HCT116 (cell line): ENCODE measurements at regions not wholly inside any gene's neighbourhood (a gene's known extent, or its start where the extent isn't known, plus 50 kb on each side); places are given as distances from the start of the nearest gene placed in this dataset.

ENCODE experiments used
- ATAC-seq: fragments of 200-7000 bp; cut with Tn5 transposase; 2 replicates; pipeline ENCODE4 v1.9.1; 2020; ENCODE audit warnings: mild to moderate bottlenecking, moderate library complexity
- BruUV-seq: library from RNA; stranded (reverse); fragments of 400-500 nt; replicated peaks from 2 replicates; lab custom pipeline; 2021; lab: Mats Ljungman, UMichigan
- CTCF ChIA-PET: fragments of 300-600 bp; sonication (Branson Sonifier 250); formaldehyde crosslinking; loops from one replicate; lab custom pipeline; 2021; ENCODE audit warnings: antibody characterized with exemption; lab: Charles Lee
- POLR2A ChIA-PET: fragments of 300-600, 350-600 bp; sonication (Branson Sonifier 250); formaldehyde crosslinking; loops from one replicate; lab custom pipeline; 2021; ENCODE audit warnings: antibody characterized with exemption; lab: Charles Lee
- RAD21 ChIA-PET, 2 experiments: fragments of 300-600 bp; sonication (Branson Sonifier 250); formaldehyde crosslinking; loops; one replicate each; lab custom pipeline; 2023; ENCODE audit warnings: low total read pairs in 2 of 2; ENCODE audit not compliant: uncharacterized antibody in 2 of 2, unreplicated experiment in 2 of 2, low non-redundant PET in 1 of 2; lab: Charles Lee
- DNase-seq: peaks from one replicate; pipeline ENCODE4 v3.0.0-alpha.2; 2010; ENCODE audit warnings: low read depth, low spot score
- H2AFZ ChIP-seq: fragments of 200-600 bp; shearing (Covaris generic), sonication (generic); 2 replicates; pipeline ENCODE4 v1.6.1; 2017; ENCODE audit warnings: low read depth, mixed run types, mixed read lengths, antibody characterized with exemption, low read length; ENCODE audit not compliant: poor library complexity, severe bottlenecking
- H3K27ac ChIP-seq: 2 replicates; pipeline ENCODE4 v1.5.1; 2012; ENCODE audit warnings: low read depth, low read length
- H3K27me3 ChIP-seq: fragments of 200-600 bp; sonication (generic); 2 replicates; pipeline ENCODE4 v1.6.1; 2016; ENCODE audit warnings: mixed run types, low read length, mixed read lengths; ENCODE audit not compliant: insufficient read depth
- H3K36me3 ChIP-seq, 2 experiments: fragments of 200-500 bp in 1 of 2; fragments of 200-600 bp in 1 of 2; sonication (Bioruptor generic) in 1 of 2; sonication (generic) in 1 of 2; 2 replicates each; pipeline versions ENCODE4 v1.5.1 to v1.6.1; 2014 to 2016; ENCODE audit warnings: low read length in 2 of 2, inconsistent platforms in 1 of 2, mixed read lengths in 1 of 2, mixed run types in 1 of 2; ENCODE audit not compliant: insufficient read depth in 2 of 2, control insufficient read depth in 1 of 2
- H3K4me1 ChIP-seq, 2 experiments: fragments of 200-600 bp in 1 of 2; sonication (generic) in 1 of 2; 2 replicates each; pipeline versions ENCODE4 v1.5.1 to v1.6.1; 2012 to 2017; ENCODE audit warnings: low read length in 2 of 2, inconsistent platforms in 1 of 2, mild to moderate bottlenecking in 1 of 2, mixed read lengths in 1 of 2, mixed run types in 1 of 2, moderate library complexity in 1 of 2; ENCODE audit not compliant: insufficient read depth in 2 of 2, control insufficient read depth in 1 of 2
- H3K4me2 ChIP-seq: fragments of 200-600 bp; sonication (generic); 2 replicates; pipeline ENCODE4 v1.6.1; 2017; ENCODE audit warnings: mixed run types, low read length, mixed read lengths
- H3K4me3 ChIP-seq, 2 experiments: fragments of 200-600 bp in 1 of 2; sonication (generic) in 1 of 2; replicated peaks in 1 of 2; 2 replicates each; pipeline ENCODE4 v1.5.1; 2011 to 2016; ENCODE audit warnings: low read length in 2 of 2, control low read depth in 1 of 2, low read depth in 1 of 2, mild to moderate bottlenecking in 1 of 2, mixed read lengths in 1 of 2, mixed run types in 1 of 2
- H3K79me2 ChIP-seq: fragments of 200-600 bp; sonication (generic); 2 replicates; pipeline ENCODE4 v1.6.1; 2017; ENCODE audit warnings: mild to moderate bottlenecking, mixed run types, low read length, moderate library complexity, mixed read lengths; ENCODE audit not compliant: insufficient read depth
- H3K9ac ChIP-seq: fragments of 200-600 bp; sonication (generic); 2 replicates; pipeline ENCODE4 v1.6.1; 2016; ENCODE audit warnings: low read length, mixed read lengths
- H3K9me2 ChIP-seq: fragments of 200-600 bp; sonication (generic), shearing (Covaris generic); 2 replicates; pipeline ENCODE4 v1.6.1; 2017; ENCODE audit warnings: mixed run types, mild to moderate bottlenecking, moderate library complexity; ENCODE audit not compliant: insufficient read depth
- H3K9me3 ChIP-seq, 2 experiments: fragments of 200-500 bp in 1 of 2; fragments of 200-600 bp in 1 of 2; sonication (Bioruptor generic) in 1 of 2; sonication (generic) in 1 of 2; 2 replicates each; pipeline ENCODE4 v1.6.1; 2014 to 2017; ENCODE audit warnings: low read length in 2 of 2, mixed read lengths in 2 of 2, inconsistent platforms in 1 of 2, low read depth in 1 of 2, mild to moderate bottlenecking in 1 of 2, mixed run types in 1 of 2, moderate library complexity in 1 of 2; ENCODE audit not compliant: control insufficient read depth in 1 of 2, insufficient read depth in 1 of 2
- H4K20me1 ChIP-seq: fragments of 200-600 bp; sonication (generic), shearing (Covaris generic); 2 replicates; pipeline ENCODE4 v1.6.1; 2017; ENCODE audit warnings: mixed run types, mild to moderate bottlenecking, moderate library complexity; ENCODE audit not compliant: insufficient read depth
- CBX3 ChIP-seq: IDR thresholded peaks from 2 replicates; pipeline ENCODE4 v1.6.1; 2012; ENCODE audit warnings: low read depth
- CTCF ChIP-seq, 3 experiments: fragments of 200-600 bp in 1 of 3; sonication (generic) in 1 of 3; IDR thresholded peaks in 2 of 3; conservative IDR thresholded peaks in 1 of 3; 2 replicates each; pipeline ENCODE4 v1.5.1; 2012 to 2017; ENCODE audit warnings: low read depth in 2 of 3, low read length in 2 of 3, antibody characterized with exemption in 1 of 3, borderline replicate concordance in 1 of 3, control low read depth in 1 of 3, mild to moderate bottlenecking in 1 of 3, mixed read lengths in 1 of 3, mixed run types in 1 of 3, moderate library complexity in 1 of 3; ENCODE audit not compliant: insufficient read depth in 1 of 3
- EGR1 ChIP-seq: IDR thresholded peaks from 2 replicates; pipeline ENCODE4 v1.6.1; 2012; ENCODE audit warnings: low read depth
- ELF1 ChIP-seq: IDR thresholded peaks from 2 replicates; pipeline ENCODE4 v1.6.1; 2012; ENCODE audit warnings: low read depth, borderline replicate concordance
- EZH2phosphoT487 ChIP-seq: fragments of 200-600 bp; IDR thresholded peaks from 2 replicates; pipeline ENCODE4 v1.6.1; 2018; ENCODE audit warnings: antibody characterized with exemption, borderline replicate concordance
- JUND ChIP-seq: IDR thresholded peaks from 2 replicates; pipeline ENCODE4 v1.6.1; 2012
- POLR2A ChIP-seq: IDR thresholded peaks from 2 replicates; pipeline ENCODE4 v1.7.0; 2011; ENCODE audit warnings: borderline replicate concordance; ENCODE audit not compliant: insufficient read depth, insufficient read length; ENCODE audit errors: extremely low read depth
- REST ChIP-seq: IDR thresholded peaks from 2 replicates; pipeline ENCODE4 v1.6.1; 2012; ENCODE audit warnings: low read depth
- SIN3A ChIP-seq: IDR thresholded peaks from 2 replicates; pipeline ENCODE4 v1.6.1; 2012; ENCODE audit warnings: low read depth
- SRF ChIP-seq: IDR thresholded peaks from 2 replicates; pipeline ENCODE4 v1.6.1; 2012; ENCODE audit warnings: low read depth
- TCF7L2 ChIP-seq: IDR thresholded peaks from 2 replicates; pipeline ENCODE4 v1.7.0; 2011; ENCODE audit warnings: borderline replicate concordance, inconsistent platforms; ENCODE audit not compliant: insufficient read depth, insufficient read length; ENCODE audit errors: extremely low read depth
- YY1 ChIP-seq: IDR thresholded peaks from 2 replicates; pipeline ENCODE4 v1.6.1; 2011; ENCODE audit warnings: low read length, low read depth, moderate library complexity, mild to moderate bottlenecking; ENCODE audit not compliant: insufficient replicate concordance; ENCODE audit errors: extremely low read depth
- ZFX ChIP-seq: fragments of 450-650 bp; IDR thresholded peaks from 2 replicates; pipeline ENCODE4 v1.6.1; 2017
- intact Hi-C: fragments of 100-400 bp; cut with micrococcal nuclease; formaldehyde crosslinking; loops from 2 replicates; pipeline ENCODE4 v1.10.0; 2022
- TF ChIP-seq, protein P1 (sequence below): IDR thresholded peaks from 2 replicates; pipeline ENCODE4 v1.6.1; 2012

- CTCF ChIA-PET = no interaction called here
- no peaks in the 10 kb centered on the region for H3K4me1 ChIP-seq
- no peaks in the 10 kb centered on the region for H3K36me3 ChIP-seq
- H3K9me2 ChIP-seq = no peaks in the 10 kb centered on the region
- no peaks in the 10 kb centered on the region for H3K9me3 ChIP-seq
- no TSS peak for BruUV-seq
- TF ChIP-seq TCF7L2 (no peak), ELF1 (no peak), EGR1 (no peak), SRF (no peak), SIN3A (no peak), YY1 (no peak), CBX3 (no peak), EZH2phosphoT487 (no peak), ZFX (no peak), REST (no peak), POLR2A (no peak), JUND (no peak), CTCF (IDR thresholded peaks at IDR 0.05 in 2 of 3, conservative IDR thresholded peaks at IDR 0.05 in 1 of 3; ENCODE audit: borderline replicate concordance in 1 of 3, insufficient read depth in 1 of 3, low read depth in 2 of 3, low read length in 2 of 3) (no peak)
- TF ChIP-seq, protein P1, sequence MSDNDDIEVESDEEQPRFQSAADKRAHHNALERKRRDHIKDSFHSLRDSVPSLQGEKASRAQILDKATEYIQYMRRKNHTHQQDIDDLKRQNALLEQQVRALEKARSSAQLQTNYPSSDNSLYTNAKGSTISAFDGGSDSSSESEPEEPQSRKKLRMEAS = no peak
- ATAC-seq (no peak), DNase-seq (no peak)
- H3K79me2 ChIP-seq = no peaks in the 10 kb centered on the region
- H3K27me3 ChIP-seq = no peaks in the 10 kb centered on the region
- H3K4me3 ChIP-seq = no peak overlapping the region
- no peaks in the 10 kb centered on the region for H4K20me1 ChIP-seq
- POLR2A ChIA-PET = no interaction called here
- no peak overlapping the region for H3K9ac ChIP-seq
- RAD21 ChIA-PET = no interaction called here
- no peak overlapping the region for H3K4me2 ChIP-seq
- intact Hi-C loops = no loop called here
- no peak overlapping the region for H3K27ac ChIP-seq
- H2AFZ ChIP-seq = no peak overlapping the region
Measured at GRCh38 chr14:66017927-66018326, 468.2 kb upstream of the CCDC196 start.
